Neuronal stem cell (in vitro differentiated cells): ENCODE measurements at regions not wholly inside any gene's neighbourhood (a gene's known extent, or its start where the extent isn't known, plus 50 kb on each side); places are given as distances from the start of the nearest gene placed in this dataset.

Experiments used
- DNase-seq: peaks from one replicate; pipeline ENCODE4 v3.0.0-alpha.2; 2013; ENCODE audit warnings: low spot score
- H2AFZ ChIP-seq: one replicate; pipeline ENCODE4 v1.6.1; 2013; ENCODE audit warnings: mild to moderate bottlenecking, low read length, inconsistent platforms
- H2AK5ac ChIP-seq: 2 replicates; pipeline ENCODE4 v1.6.1; 2013; ENCODE audit warnings: low read depth, mild to moderate bottlenecking, inconsistent platforms, low read length, moderate library complexity, mixed read lengths
- H2BK120ac ChIP-seq: 2 replicates; pipeline ENCODE4 v1.6.1; 2013; ENCODE audit warnings: low read depth, mild to moderate bottlenecking, inconsistent platforms, low read length, moderate library complexity, mixed read lengths
- H2BK12ac ChIP-seq: one replicate; pipeline ENCODE4 v1.6.1; 2013; ENCODE audit warnings: low read length, inconsistent platforms
- H2BK15ac ChIP-seq: 2 replicates; pipeline ENCODE4 v1.6.1; 2013; ENCODE audit warnings: mild to moderate bottlenecking, low read length, inconsistent platforms, mixed read lengths
- H2BK5ac ChIP-seq: one replicate; pipeline ENCODE4 v1.6.1; 2013; ENCODE audit warnings: inconsistent platforms, mild to moderate bottlenecking, low read length, moderate library complexity
- H3K14ac ChIP-seq: one replicate; pipeline ENCODE4 v1.6.1; 2013; ENCODE audit warnings: low read length, inconsistent platforms
- H3K18ac ChIP-seq: 2 replicates; pipeline ENCODE4 v1.6.1; 2013; ENCODE audit warnings: low read length, inconsistent platforms
- H3K23ac ChIP-seq: 2 replicates; pipeline ENCODE4 v1.6.1; 2013; ENCODE audit warnings: low read depth, mild to moderate bottlenecking, mixed read lengths, low read length, inconsistent platforms; ENCODE audit not compliant: poor library complexity
- H3K27ac ChIP-seq: replicated peaks from 3 replicates; pipeline ENCODE4 v1.5.1; 2013; ENCODE audit warnings: low read length, inconsistent platforms
- H3K27me3 ChIP-seq, 3 experiments: 2 replicates each; pipeline ENCODE4 v1.6.1; 2013; ENCODE audit warnings: low read length in 3 of 3, mild to moderate bottlenecking in 2 of 3, inconsistent platforms in 1 of 3, low read depth in 1 of 3, mixed read lengths in 1 of 3, moderate library complexity in 1 of 3; ENCODE audit not compliant: control insufficient read depth in 3 of 3, insufficient read depth in 3 of 3
- H3K36me3 ChIP-seq, 2 donors: replicated peaks in 1 of 2; 2 replicates each; pipeline ENCODE4 v1.6.1; 2013; ENCODE audit warnings: low read length in 2 of 2; ENCODE audit not compliant: control insufficient read depth in 2 of 2, insufficient read depth in 2 of 2
- H3K4ac ChIP-seq: 2 replicates; pipeline ENCODE4 v1.6.1; 2013; ENCODE audit warnings: inconsistent platforms, mild to moderate bottlenecking, low read length, moderate library complexity
- H3K4me1 ChIP-seq, 2 donors: 1 replicate in 1 of 2; 2 replicates in 1 of 2; pipeline ENCODE4 v1.6.1; 2013; ENCODE audit warnings: low read length in 2 of 2, low read depth in 1 of 2; ENCODE audit not compliant: control insufficient read depth in 2 of 2, insufficient read depth in 1 of 2
- H3K4me2 ChIP-seq: one replicate; pipeline ENCODE4 v1.6.1; 2013; ENCODE audit warnings: mild to moderate bottlenecking, low read length, inconsistent platforms; ENCODE audit not compliant: insufficient read depth, poor library complexity, severe bottlenecking
- H3K4me3 ChIP-seq, 2 donors: 2 replicates each; pipeline ENCODE4 v1.5.1; 2013; ENCODE audit warnings: low read length in 2 of 2, mild to moderate bottlenecking in 2 of 2, inconsistent platforms in 1 of 2, moderate library complexity in 1 of 2
- H3K79me1 ChIP-seq: one replicate; pipeline ENCODE4 v1.6.1; 2013; ENCODE audit warnings: low read depth, mild to moderate bottlenecking, inconsistent platforms, low read length, moderate library complexity
- H3K9ac ChIP-seq: one replicate; pipeline ENCODE4 v1.6.1; 2013; ENCODE audit warnings: mild to moderate bottlenecking, low read depth, low read length, inconsistent platforms; ENCODE audit not compliant: poor library complexity
- H3K9me3 ChIP-seq, 2 donors: replicated peaks in 1 of 2; 2 replicates each; pipeline versions ENCODE3 to v1.6.1; 2013; ENCODE audit warnings: low read length in 2 of 2, mild to moderate bottlenecking in 2 of 2, inconsistent platforms in 1 of 2, low read depth in 1 of 2, mixed read lengths in 1 of 2, moderate library complexity in 1 of 2; ENCODE audit not compliant: control insufficient read depth in 2 of 2, insufficient read depth in 1 of 2
- H4K8ac ChIP-seq: one replicate; pipeline ENCODE4 v1.6.1; 2013; ENCODE audit warnings: low read depth, mild to moderate bottlenecking, inconsistent platforms, low read length, moderate library complexity
- H4K91ac ChIP-seq: one replicate; pipeline ENCODE4 v1.6.1; 2013; ENCODE audit warnings: low read length, low read depth, mild to moderate bottlenecking, inconsistent platforms; ENCODE audit not compliant: poor library complexity
- WGBS, 2 donors: extraction: QIAGEN DNeasy Blood & Tissue Kit; methylation state at CpG; one replicate each; pipeline ENCODE4 v1.1.7; 2013; ENCODE audit warnings: missing lambda C conversion rate in 2 of 2, mixed read lengths in 1 of 2; ENCODE audit not compliant: insufficient read length in 2 of 2, insufficient replicate concordance in 1 of 2; ENCODE audit errors: extremely low coverage in 2 of 2; 5-methylcytosine and 5-hydroxymethylcytosine counted together

DNA sequence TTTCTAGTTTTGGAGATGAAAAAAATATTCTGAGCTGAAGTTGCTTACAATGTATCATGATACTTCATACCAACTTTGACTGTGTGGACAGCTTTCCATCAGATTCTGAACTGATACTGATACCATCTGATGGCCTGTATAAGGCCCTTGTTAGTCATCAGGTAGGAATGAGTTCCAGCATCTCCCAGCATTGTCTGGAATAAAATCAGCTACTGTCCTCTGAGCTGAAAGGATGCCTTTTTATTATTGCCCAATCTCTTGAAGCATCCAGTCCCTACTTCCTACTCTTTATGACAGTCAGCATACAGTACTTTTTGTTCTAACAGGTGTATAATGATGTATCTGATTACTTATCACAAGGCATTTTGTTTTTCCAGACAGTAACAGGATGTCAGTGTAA is 70.6 kb upstream of the EYA4 start:
- Histone ChIP-seq H3K27ac (no peak overlapping the region), H2BK120ac (no peak overlapping the region), H2BK15ac (no peak overlapping the region), H3K36me3 (no peaks in the 10 kb centered on the region), H3K4me1 (peaks cover 0 to 1% of the 10 kb centered on the region in 2 donors), H3K23ac (no peak overlapping the region), H3K79me1 (no peaks in the 10 kb centered on the region), H2AFZ (no peak overlapping the region), H3K4ac (no peak overlapping the region), H3K27me3 (no peaks in the 10 kb centered on the region), H3K14ac (no peak overlapping the region), H3K9ac (no peak overlapping the region), H2AK5ac (no peak overlapping the region), H2BK12ac (no peak overlapping the region), H3K9me3 (peaks cover 9 to 11% of the 10 kb centered on the region in 2 donors), H3K4me2 (no peak overlapping the region), H2BK5ac (no peak overlapping the region), H4K91ac (no peak overlapping the region), H3K4me3 (no peak overlapping the region), H3K18ac (no peak overlapping the region), H4K8ac (no peak overlapping the region)
- no peak for DNase-seq

DNA sequence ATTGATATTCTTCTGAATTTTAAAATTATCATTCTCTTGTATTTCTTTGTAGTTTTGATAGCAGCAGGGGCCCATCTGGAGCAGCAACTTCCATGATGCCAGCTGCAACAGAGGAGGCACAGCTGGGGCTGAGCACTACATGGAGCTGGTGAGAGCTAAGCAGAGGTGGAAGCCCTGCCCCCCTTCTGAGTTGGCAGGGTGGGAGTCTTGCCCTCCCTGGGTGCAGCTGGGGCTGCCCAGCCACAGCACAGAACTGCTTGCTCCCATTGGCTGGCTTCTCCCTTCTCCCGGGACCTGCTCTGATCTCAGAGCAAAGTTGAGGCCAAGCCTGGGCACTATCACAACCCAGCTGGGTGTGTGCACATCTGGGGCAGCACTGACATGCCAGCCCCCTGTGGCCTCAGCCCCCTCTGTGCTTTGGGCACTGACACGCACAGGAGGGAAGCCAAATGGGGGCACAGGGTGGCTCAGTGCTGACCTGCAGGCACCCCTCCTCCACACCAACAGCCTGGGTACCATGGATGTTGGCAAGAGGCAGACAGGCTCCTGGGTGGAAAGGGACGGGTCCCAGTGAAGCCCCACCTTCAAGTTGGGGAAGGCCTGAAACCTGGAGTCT is 69.1 kb upstream of the EYA4 start:
- Histone ChIP-seq H3K9me3 (peaks cover 9 to 11% of the 10 kb centered on the region in 2 donors), H3K4me2 (no peak overlapping the region), H3K27me3 (no peaks in the 10 kb centered on the region), H3K4me1 (peaks cover 0 to 1% of the 10 kb centered on the region in 2 donors), H3K14ac (peak overlapping the region; percentile 71), H3K36me3 (no peaks in the 10 kb centered on the region), H3K23ac (peak overlapping the region; percentile 73), H3K18ac (peak overlapping the region; percentile 83), H4K8ac (no peak overlapping the region), H3K9ac (no peak overlapping the region), H3K79me1 (no peaks in the 10 kb centered on the region), H2BK5ac (peak overlapping the region; percentile 66), H3K27ac (no peak overlapping the region), H2BK15ac (peak overlapping the region; percentile 81), H2BK12ac (peak overlapping the region; percentile 75), H2BK120ac (no peak overlapping the region), H3K4me3 (peak overlapping the region in 1 of 2 donors; percentile 14), H2AK5ac (peak overlapping the region; percentile 63), H4K91ac (no peak overlapping the region), H2AFZ (no peak overlapping the region), H3K4ac (peak overlapping the region; percentile 66)
- WGBS, 2 donors: no CpG with 5 or more reads among the region's 3 CpGs
- no peak for DNase-seq

DNA sequence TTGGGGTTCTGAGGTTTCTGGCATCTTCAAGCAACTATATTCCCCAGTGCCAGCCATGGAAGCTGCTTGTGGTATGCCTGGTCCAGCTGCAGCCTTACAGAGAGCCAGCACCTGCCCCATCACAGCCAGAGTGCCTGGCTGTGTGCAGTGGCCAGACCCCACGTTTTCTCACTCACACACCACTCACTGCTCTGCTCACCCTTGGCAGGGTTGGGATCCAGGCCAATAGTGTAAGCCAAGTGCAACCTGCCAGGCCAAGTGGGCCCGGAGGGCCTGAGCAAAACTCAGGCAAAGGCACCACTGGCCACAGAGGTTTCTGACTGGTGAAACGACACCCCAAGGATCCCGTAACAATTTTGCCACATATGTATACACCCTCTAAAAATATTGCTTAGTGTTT is 67.9 kb upstream of the EYA4 start:
- Histone ChIP-seq H3K27ac (no peak overlapping the region), H3K4me3 (no peak overlapping the region), H3K4me2 (no peak overlapping the region), H3K23ac (no peak overlapping the region), H3K18ac (no peak overlapping the region), H2AK5ac (no peak overlapping the region), H2BK15ac (no peak overlapping the region), H3K36me3 (no peaks in the 10 kb centered on the region), H2BK5ac (no peak overlapping the region), H4K8ac (no peak overlapping the region), H3K4me1 (peaks cover 0 to 1% of the 10 kb centered on the region in 2 donors), H2AFZ (no peak overlapping the region), H2BK12ac (no peak overlapping the region), H3K79me1 (no peaks in the 10 kb centered on the region), H3K14ac (no peak overlapping the region), H3K4ac (no peak overlapping the region), H2BK120ac (no peak overlapping the region), H3K9ac (no peak overlapping the region), H3K9me3 (peaks cover 9 to 11% of the 10 kb centered on the region in 2 donors), H3K27me3 (no peaks in the 10 kb centered on the region), H4K91ac (no peak overlapping the region)
- DNase-seq: no peak
- no CpG with 5 or more reads among the region's 4 CpGs for WGBS, 2 donors

DNA sequence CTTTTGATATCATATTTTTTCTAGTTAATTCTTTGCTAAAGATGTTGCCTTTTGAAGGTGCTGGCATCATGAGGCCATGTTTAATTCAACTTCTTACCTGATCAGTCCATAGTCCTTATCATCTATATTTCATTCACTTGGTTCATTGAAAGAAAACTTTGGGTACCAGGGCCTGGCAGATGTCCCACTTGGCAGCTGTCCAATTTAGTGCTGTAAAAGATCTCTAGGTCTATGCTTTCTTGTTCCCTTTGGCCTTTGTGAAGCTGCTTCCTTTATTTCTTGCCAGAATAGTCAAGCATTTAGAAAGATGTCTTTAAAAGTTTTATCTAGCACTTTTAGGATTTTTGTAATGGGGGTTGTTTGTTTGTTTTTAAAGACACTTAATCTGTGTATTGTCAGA is 61.7 kb upstream of the EYA4 start:
- no peak overlapping the region for H3K14ac ChIP-seq

More for the DNA sequence above, 61.7 kb upstream of the EYA4 start:
- Histone ChIP-seq H2BK12ac (no peak overlapping the region), H3K4ac (no peak overlapping the region), H3K27me3 (no peaks in the 10 kb centered on the region), H3K79me1 (no peaks in the 10 kb centered on the region), H3K4me1 (no peaks in the 10 kb centered on the region), H3K4me2 (no peak overlapping the region), H2AK5ac (no peak overlapping the region), H2BK5ac (no peak overlapping the region), H2AFZ (no peak overlapping the region), H3K23ac (no peak overlapping the region), H3K27ac (no peak overlapping the region), H4K8ac (no peak overlapping the region), H2BK15ac (no peak overlapping the region), H3K4me3 (no peak overlapping the region), H3K36me3 (no peaks in the 10 kb centered on the region), H3K9ac (no peak overlapping the region), H2BK120ac (no peak overlapping the region), H4K91ac (no peak overlapping the region), H3K18ac (no peak overlapping the region), H3K9me3 (no peaks in the 10 kb centered on the region)
- no peak for DNase-seq
